ENCODE measurements at regions not wholly inside any gene's neighbourhood (a gene's known extent, or its start where the extent isn't known, plus 50 kb on each side); places are given as distances from the start of the nearest gene placed in this dataset.

DNA sequence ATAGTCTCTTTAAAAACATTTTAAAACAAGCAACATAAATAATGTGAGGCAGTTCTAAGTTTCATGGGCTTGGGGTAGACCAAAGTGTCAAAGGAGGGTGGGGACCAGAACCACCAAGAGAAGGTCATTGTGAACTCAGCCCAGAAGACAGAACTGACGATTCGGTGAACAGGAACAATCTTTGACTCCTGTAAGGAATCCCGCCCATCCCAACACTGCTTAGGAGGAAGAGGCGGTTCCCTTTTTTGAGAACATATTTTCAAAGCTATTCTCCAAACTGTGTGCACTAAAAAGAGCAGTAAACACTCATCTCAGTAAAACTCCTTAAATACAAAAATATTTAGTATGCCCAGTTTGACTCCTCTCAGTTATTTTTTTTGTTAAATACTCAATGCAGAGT, 176.5 kb upstream of the TLE4 start:
- TF ChIP-seq CTCF (IDR thresholded peaks at IDR 0.05): no peak
- no peak for TF ChIP-seq POLR2A (IDR thresholded peaks at IDR 0.05)

Measured in breast epithelium (tissue), 3 donors.